ENCODE measurements at regions not wholly inside any gene's neighbourhood (a gene's known extent, or its start where the extent isn't known, plus 50 kb on each side); places are given as distances from the start of the nearest gene placed in this dataset.

DNA sequence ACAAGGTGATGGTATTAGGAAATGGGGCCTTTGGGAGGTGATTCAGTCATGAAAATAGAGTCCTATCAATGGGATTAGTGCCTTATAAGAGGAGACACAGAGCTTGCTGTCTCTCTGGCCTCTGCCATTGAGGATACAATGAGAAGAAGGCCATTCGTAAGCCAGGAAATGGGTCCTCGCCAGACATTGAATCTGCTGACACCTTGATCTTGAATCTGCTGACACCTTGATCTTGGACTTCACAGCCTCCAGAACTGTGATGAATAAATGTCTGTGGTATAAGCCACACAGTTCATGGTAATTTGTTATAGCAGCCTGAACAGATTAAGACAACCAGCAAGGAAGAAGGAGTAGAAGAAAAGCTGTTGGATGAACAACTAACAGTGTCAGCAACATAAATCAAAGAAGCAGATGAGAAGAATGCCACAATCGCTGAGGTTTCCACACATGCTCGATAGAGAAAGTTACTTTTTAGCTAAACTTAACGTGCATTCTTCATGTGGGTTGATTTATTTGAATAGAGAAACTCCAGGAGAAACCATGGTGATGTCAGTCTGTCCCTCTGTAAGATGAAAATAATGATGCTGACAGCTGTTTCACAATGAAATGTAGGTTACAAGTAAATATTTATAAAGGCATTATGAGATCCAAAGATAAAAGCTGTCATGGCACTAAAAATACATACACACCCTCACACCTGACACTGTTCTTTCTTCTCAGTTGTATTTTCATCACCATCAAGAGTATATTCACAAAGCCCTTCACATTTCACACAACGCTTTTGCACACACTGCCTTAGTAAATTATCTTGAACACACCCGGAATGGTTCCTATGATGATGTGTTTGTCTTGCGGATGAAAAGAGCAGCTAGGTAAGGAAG lies 153.7 kb upstream of the NCK2 start:
- peaks cover 5% of the 10 kb centered on the region for H3K9me3 ChIP-seq (ENCODE audit: low read length)

DNA sequence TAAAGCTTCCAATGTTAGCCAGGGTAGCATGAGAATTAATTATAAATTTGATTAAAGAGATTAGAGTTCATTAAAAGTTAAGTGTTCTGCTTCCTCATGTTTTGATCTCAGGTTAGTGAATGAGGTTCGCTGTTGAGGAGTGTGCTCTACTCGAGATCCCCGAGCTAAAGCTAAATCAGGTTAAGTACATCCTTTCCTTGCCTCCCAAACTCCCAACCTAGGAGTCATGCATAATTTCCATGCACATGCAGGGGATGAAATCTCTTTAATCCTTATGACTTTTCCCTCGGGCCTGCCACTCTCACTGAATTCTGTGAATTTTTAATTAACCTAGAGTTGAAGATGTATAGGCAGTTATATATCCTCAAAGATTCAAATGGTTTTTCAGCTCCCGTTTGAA lies 156.1 kb upstream of the NCK2 start:
- Histone ChIP-seq H3K4me3 (ENCODE audit: low read length) (no peak overlapping the region), H3K27me3 (ENCODE audit: insufficient read depth, low read depth, low read length) (no peaks in the 10 kb centered on the region), H3K36me3 (ENCODE audit: insufficient read depth, low read length) (no peaks in the 10 kb centered on the region), H3K9ac (ENCODE audit: low read length) (no peak overlapping the region), H3K79me2 (replicated peaks; ENCODE audit: insufficient read depth, low read length) (no peaks in the 10 kb centered on the region), H3K9me2 (ENCODE audit: insufficient read depth, low read length) (no peaks in the 10 kb centered on the region), H3K27ac (ENCODE audit: low read length) (peak overlapping the region; percentile 30), H2AFZ (ENCODE audit: low read depth, low read length) (no peak overlapping the region), H4K20me1 (ENCODE audit: insufficient read depth) (no peaks in the 10 kb centered on the region), H3K9me3 (ENCODE audit: low read length) (peaks cover 5% of the 10 kb centered on the region), H3F3A (ENCODE audit: insufficient read depth, low read length, poor library complexity, severe bottlenecking) (no peaks in the 10 kb centered on the region), H3K4me2 (ENCODE audit: low read length) (no peak overlapping the region)
- TF ChIP-seq EZH2 (IDR thresholded peaks at IDR 0.05; ENCODE audit: borderline replicate concordance, insufficient read depth, low read length, poor library complexity, severe bottlenecking) (no peak), EP300 (conservative IDR thresholded peaks at IDR 0.05; ENCODE audit: poor library complexity, severe bottlenecking) (no peak), SMC3 (conservative IDR thresholded peaks at IDR 0.05; ENCODE audit: poor library complexity) (no peak), RAD21 (conservative IDR thresholded peaks at IDR 0.05) (no peak), TAF1 (IDR thresholded peaks at IDR 0.05; ENCODE audit: low read depth) (no peak), POLR2AphosphoS5 (IDR thresholded peaks at IDR 0.05) (no peak), MXI1 (conservative IDR thresholded peaks at IDR 0.05; ENCODE audit: poor library complexity, severe bottlenecking) (no peak)
- TF ChIP-seq, protein P1, sequence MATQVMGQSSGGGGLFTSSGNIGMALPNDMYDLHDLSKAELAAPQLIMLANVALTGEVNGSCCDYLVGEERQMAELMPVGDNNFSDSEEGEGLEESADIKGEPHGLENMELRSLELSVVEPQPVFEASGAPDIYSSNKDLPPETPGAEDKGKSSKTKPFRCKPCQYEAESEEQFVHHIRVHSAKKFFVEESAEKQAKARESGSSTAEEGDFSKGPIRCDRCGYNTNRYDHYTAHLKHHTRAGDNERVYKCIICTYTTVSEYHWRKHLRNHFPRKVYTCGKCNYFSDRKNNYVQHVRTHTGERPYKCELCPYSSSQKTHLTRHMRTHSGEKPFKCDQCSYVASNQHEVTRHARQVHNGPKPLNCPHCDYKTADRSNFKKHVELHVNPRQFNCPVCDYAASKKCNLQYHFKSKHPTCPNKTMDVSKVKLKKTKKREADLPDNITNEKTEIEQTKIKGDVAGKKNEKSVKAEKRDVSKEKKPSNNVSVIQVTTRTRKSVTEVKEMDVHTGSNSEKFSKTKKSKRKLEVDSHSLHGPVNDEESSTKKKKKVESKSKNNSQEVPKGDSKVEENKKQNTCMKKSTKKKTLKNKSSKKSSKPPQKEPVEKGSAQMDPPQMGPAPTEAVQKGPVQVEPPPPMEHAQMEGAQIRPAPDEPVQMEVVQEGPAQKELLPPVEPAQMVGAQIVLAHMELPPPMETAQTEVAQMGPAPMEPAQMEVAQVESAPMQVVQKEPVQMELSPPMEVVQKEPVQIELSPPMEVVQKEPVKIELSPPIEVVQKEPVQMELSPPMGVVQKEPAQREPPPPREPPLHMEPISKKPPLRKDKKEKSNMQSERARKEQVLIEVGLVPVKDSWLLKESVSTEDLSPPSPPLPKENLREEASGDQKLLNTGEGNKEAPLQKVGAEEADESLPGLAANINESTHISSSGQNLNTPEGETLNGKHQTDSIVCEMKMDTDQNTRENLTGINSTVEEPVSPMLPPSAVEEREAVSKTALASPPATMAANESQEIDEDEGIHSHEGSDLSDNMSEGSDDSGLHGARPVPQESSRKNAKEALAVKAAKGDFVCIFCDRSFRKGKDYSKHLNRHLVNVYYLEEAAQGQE (IDR thresholded peaks at IDR 0.05; ENCODE audit: borderline replicate concordance): no peak
- TF ChIP-seq, protein P2, sequence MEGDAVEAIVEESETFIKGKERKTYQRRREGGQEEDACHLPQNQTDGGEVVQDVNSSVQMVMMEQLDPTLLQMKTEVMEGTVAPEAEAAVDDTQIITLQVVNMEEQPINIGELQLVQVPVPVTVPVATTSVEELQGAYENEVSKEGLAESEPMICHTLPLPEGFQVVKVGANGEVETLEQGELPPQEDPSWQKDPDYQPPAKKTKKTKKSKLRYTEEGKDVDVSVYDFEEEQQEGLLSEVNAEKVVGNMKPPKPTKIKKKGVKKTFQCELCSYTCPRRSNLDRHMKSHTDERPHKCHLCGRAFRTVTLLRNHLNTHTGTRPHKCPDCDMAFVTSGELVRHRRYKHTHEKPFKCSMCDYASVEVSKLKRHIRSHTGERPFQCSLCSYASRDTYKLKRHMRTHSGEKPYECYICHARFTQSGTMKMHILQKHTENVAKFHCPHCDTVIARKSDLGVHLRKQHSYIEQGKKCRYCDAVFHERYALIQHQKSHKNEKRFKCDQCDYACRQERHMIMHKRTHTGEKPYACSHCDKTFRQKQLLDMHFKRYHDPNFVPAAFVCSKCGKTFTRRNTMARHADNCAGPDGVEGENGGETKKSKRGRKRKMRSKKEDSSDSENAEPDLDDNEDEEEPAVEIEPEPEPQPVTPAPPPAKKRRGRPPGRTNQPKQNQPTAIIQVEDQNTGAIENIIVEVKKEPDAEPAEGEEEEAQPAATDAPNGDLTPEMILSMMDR (IDR thresholded peaks at IDR 0.05; ENCODE audit: poor library complexity, severe bottlenecking): no peak

More for the DNA sequence above, 153.7 kb upstream of the NCK2 start:
- Histone ChIP-seq H3K27me3 (ENCODE audit: insufficient read depth, low read depth, low read length) (no peaks in the 10 kb centered on the region), H3K4me2 (ENCODE audit: low read length) (no peak overlapping the region), H3F3A (ENCODE audit: insufficient read depth, low read length, poor library complexity, severe bottlenecking) (no peaks in the 10 kb centered on the region), H2AFZ (ENCODE audit: low read depth, low read length) (no peak overlapping the region), H4K20me1 (ENCODE audit: insufficient read depth) (no peaks in the 10 kb centered on the region), H3K4me3 (ENCODE audit: low read length) (no peak overlapping the region), H3K9me2 (ENCODE audit: insufficient read depth, low read length) (no peaks in the 10 kb centered on the region), H3K79me2 (replicated peaks; ENCODE audit: insufficient read depth, low read length) (no peaks in the 10 kb centered on the region), H3K27ac (ENCODE audit: low read length) (no peak overlapping the region), H3K36me3 (ENCODE audit: insufficient read depth, low read length) (no peaks in the 10 kb centered on the region), H3K9ac (ENCODE audit: low read length) (no peak overlapping the region)
- TF ChIP-seq SMC3 (conservative IDR thresholded peaks at IDR 0.05; ENCODE audit: poor library complexity): no peak
- TF ChIP-seq, protein P2 (IDR thresholded peaks at IDR 0.05; ENCODE audit: poor library complexity, severe bottlenecking): no peak
- no peak for TF ChIP-seq RAD21 (conservative IDR thresholded peaks at IDR 0.05)
- TF ChIP-seq MXI1 (conservative IDR thresholded peaks at IDR 0.05; ENCODE audit: poor library complexity, severe bottlenecking): no peak
- TF ChIP-seq, protein P1 (IDR thresholded peaks at IDR 0.05; ENCODE audit: borderline replicate concordance): no peak
- no peak for TF ChIP-seq EZH2 (IDR thresholded peaks at IDR 0.05; ENCODE audit: borderline replicate concordance, insufficient read depth, low read length, poor library complexity, severe bottlenecking)
- TF ChIP-seq EP300 (conservative IDR thresholded peaks at IDR 0.05; ENCODE audit: poor library complexity, severe bottlenecking): no peak
- TF ChIP-seq TAF1 (IDR thresholded peaks at IDR 0.05; ENCODE audit: low read depth): no peak
- TF ChIP-seq POLR2AphosphoS5 (IDR thresholded peaks at IDR 0.05): no peak
